ENCODE measurements at regions not wholly inside any gene's neighbourhood (a gene's known extent, or its start where the extent isn't known, plus 50 kb on each side); places are given as distances from the start of the nearest gene placed in this dataset.

- ATAC-seq = no peak
Measured at GRCh38 chr13:65670014-65670625, 1560.0 kb downstream of the PCDH9 start.

- no peak for ATAC-seq
Measured at GRCh38 chr13:65660731-65661130, 1569.4 kb downstream of the PCDH9 start.

GRCh38 chr13:65656740-65657329, 1573.3 kb downstream of the PCDH9 start:
- ATAC-seq = no peak

GRCh38 chr13:65653613-65654012, 1576.5 kb downstream of the PCDH9 start:
- no peak for ATAC-seq

- no peak for ATAC-seq
Measured at GRCh38 chr13:65650321-65650720, 1579.8 kb downstream of the PCDH9 start.

GRCh38 chr13:65642996-65643395, 1587.1 kb downstream of the PCDH9 start:
- ATAC-seq = no peak

- ATAC-seq = no peak
Measured at GRCh38 chr13:65642301-65642700, 1587.8 kb downstream of the PCDH9 start.

- ATAC-seq = no peak
Measured at GRCh38 chr13:65638572-65639168, 1591.5 kb downstream of the PCDH9 start.

- ATAC-seq = no peak
Measured at GRCh38 chr13:65633806-65634205, 1596.3 kb downstream of the PCDH9 start.

- ATAC-seq = no peak
Measured at GRCh38 chr13:65631078-65631477, 1599.1 kb downstream of the PCDH9 start.

- no peak for ATAC-seq
Measured at GRCh38 chr13:65629926-65630325, 1600.2 kb downstream of the PCDH9 start.

GRCh38 chr13:65623148-65623547, 1607.0 kb downstream of the PCDH9 start:
- no peak for ATAC-seq

GRCh38 chr13:65615506-65615905, 1614.6 kb downstream of the PCDH9 start:
- no peak for ATAC-seq

- ATAC-seq = no peak
Measured at GRCh38 chr13:65613004-65613403, 1617.1 kb downstream of the PCDH9 start.

- no peak for ATAC-seq
Measured at GRCh38 chr13:65609350-65609749, 1620.8 kb downstream of the PCDH9 start.

GRCh38 chr13:65606622-65607021, 1623.5 kb downstream of the PCDH9 start:
- ATAC-seq = no peak

- no peak for ATAC-seq
Measured at GRCh38 chr13:65605396-65605795, 1624.7 kb downstream of the PCDH9 start.

- ATAC-seq = no peak
Measured at GRCh38 chr13:65603160-65603559, 1627.0 kb downstream of the PCDH9 start.

GRCh38 chr13:65601855-65602254, 1628.3 kb downstream of the PCDH9 start:
- ATAC-seq = no peak

- ATAC-seq = no peak
Measured at GRCh38 chr13:65600702-65601101, 1629.4 kb downstream of the PCDH9 start.

- ATAC-seq = no peak
Measured at GRCh38 chr13:65597839-65598818, 1632.0 kb downstream of the PCDH9 start.

GRCh38 chr13:65595916-65596315, 1634.2 kb downstream of the PCDH9 start:
- no peak for ATAC-seq

GRCh38 chr13:65594298-65594781, 1635.8 kb downstream of the PCDH9 start:
- ATAC-seq = no peak
